ENCODE measurements at regions not wholly inside any gene's neighbourhood (a gene's known extent, or its start where the extent isn't known, plus 50 kb on each side); places are given as distances from the start of the nearest gene placed in this dataset.

GRCh38 chr6:115735610-115736009 lies 325.1 kb downstream of the FRK start:
- Histone ChIP-seq H3K27ac (ENCODE audit: low read depth, low read length) (no peak overlapping the region), H3K4me3 (ENCODE audit: low read length) (no peak overlapping the region), H3K9me3 (ENCODE audit: control insufficient read depth in 2 of 3, low read length in 3 of 3) (peaks cover 0 to 3% (median 0%) of the 10 kb centered on the region in 3 experiments), H3K27me3 (ENCODE audit: control insufficient read depth in 2 of 2, insufficient read depth in 2 of 2, low read length in 2 of 2) (no peaks in the 10 kb centered on the region), H3K4me1 (ENCODE audit: control insufficient read depth in 2 of 2, insufficient read depth in 2 of 2, low read length in 2 of 2) (no peaks in the 10 kb centered on the region), H3K36me3 (ENCODE audit: control insufficient read depth in 2 of 3, insufficient read depth in 3 of 3, low read length in 3 of 3) (no peaks in the 10 kb centered on the region)
- ChIA-PET POLR2A (no interaction called here), CTCF (no interaction called here)
- Mint-ChIP-seq H3K9me3 (peaks cover 0 to 13% (median 5%) of the 10 kb centered on the region in 11 donors), H3K27ac (no peak overlapping the region), H3K36me3 (no peaks in the 10 kb centered on the region), H3K27me3 (no peaks in the 10 kb centered on the region), H3K4me3 (no peak overlapping the region), H3K4me1 (no peaks in the 10 kb centered on the region)
- DNase-seq (no peak), ATAC-seq (no peak)
- intact Hi-C loops (cut with micrococcal nuclease) = no loop called here

DNA sequence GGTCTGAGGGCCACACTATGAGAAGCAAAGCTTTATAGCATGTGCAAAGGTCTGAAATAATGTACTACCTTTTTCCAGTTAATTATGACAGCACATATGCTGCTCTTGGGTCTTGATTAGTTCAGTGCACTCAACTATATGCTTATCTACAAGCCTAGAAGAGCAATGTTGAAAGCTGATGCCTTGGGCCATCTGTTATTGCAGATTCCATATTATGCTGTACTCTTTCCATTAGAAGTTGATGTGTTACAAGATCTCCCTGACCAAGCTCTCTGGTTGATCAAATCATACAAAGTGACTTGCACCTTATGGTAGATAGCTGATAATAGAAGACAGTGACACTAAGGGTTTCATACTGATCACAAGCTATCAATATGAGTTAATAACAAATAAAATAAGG lies 327.3 kb downstream of the FRK start:
- H3K9me3 ChIP-seq (ENCODE audit: control insufficient read depth in 2 of 3, low read length in 3 of 3) = peaks cover 0 to 3% (median 0%) of the 10 kb centered on the region in 3 experiments
- Mint-ChIP-seq H3K9me3 (peaks cover 0 to 13% (median 5%) of the 10 kb centered on the region in 11 donors), H3K27ac (no peak overlapping the region), H3K36me3 (no peaks in the 10 kb centered on the region), H3K27me3 (no peaks in the 10 kb centered on the region), H3K4me1 (no peaks in the 10 kb centered on the region), H3K4me3 (no peak overlapping the region)
- intact Hi-C loops (cut with micrococcal nuclease) = no loop called here
- H3K4me1 ChIP-seq (ENCODE audit: control insufficient read depth in 2 of 2, insufficient read depth in 2 of 2, low read length in 2 of 2) = no peaks in the 10 kb centered on the region
- H3K27me3 ChIP-seq (ENCODE audit: control insufficient read depth in 2 of 2, insufficient read depth in 2 of 2, low read length in 2 of 2) = no peaks in the 10 kb centered on the region
- H3K4me3 ChIP-seq (ENCODE audit: low read length) = no peak overlapping the region
- DNase-seq (no peak), ATAC-seq (no peak)
- H3K27ac ChIP-seq (ENCODE audit: low read depth, low read length) = no peak overlapping the region
- ChIA-PET CTCF (no interaction called here), POLR2A (no interaction called here)
- H3K36me3 ChIP-seq (ENCODE audit: control insufficient read depth in 2 of 3, insufficient read depth in 3 of 3, low read length in 3 of 3) = no peaks in the 10 kb centered on the region

DNA sequence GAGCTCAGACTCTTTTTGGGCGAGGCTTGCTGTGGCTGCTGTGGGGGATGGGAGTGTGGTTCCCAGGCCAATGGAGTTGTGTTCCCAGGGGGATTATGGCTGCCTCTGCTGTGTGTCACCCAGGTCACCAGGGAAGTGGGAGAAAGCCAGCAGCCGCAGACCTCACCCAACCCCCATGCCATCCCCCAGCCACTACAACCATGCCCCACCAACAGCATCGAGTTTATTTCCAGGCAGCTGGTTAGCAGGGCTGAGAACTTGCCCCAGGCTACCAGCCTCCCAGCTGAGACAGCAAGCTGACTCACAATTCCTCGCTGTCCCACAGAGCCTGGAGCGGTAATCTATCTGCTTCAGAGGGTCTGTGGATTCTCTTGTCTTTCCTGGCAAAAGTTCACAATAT lies 331.7 kb downstream of the FRK start:
- no peak overlapping the region for H3K27ac ChIP-seq (ENCODE audit: low read depth, low read length)
- no peaks in the 10 kb centered on the region for H3K27me3 Mint-ChIP-seq
- DNase-seq (no peak), ATAC-seq (no peak)
- intact Hi-C loops (cut with micrococcal nuclease) = no loop called here
- ChIA-PET CTCF (no interaction called here), POLR2A (no interaction called here)
- no peak overlapping the region for H3K4me3 Mint-ChIP-seq
- H3K36me3 Mint-ChIP-seq = no peaks in the 10 kb centered on the region
- H3K4me1 ChIP-seq (ENCODE audit: control insufficient read depth in 2 of 2, insufficient read depth in 2 of 2, low read length in 2 of 2) = no peaks in the 10 kb centered on the region
- H3K36me3 ChIP-seq (ENCODE audit: control insufficient read depth in 2 of 3, insufficient read depth in 3 of 3, low read length in 3 of 3) = no peaks in the 10 kb centered on the region
- peaks cover 0 to 27% (median 3%) of the 10 kb centered on the region in 11 donors for H3K9me3 Mint-ChIP-seq
- H3K4me3 ChIP-seq (ENCODE audit: low read length) = no peak overlapping the region
- H3K27ac Mint-ChIP-seq = no peak overlapping the region
- H3K9me3 ChIP-seq (ENCODE audit: control insufficient read depth in 2 of 3, low read length in 3 of 3) = no peaks in the 10 kb centered on the region
- no peaks in the 10 kb centered on the region for H3K27me3 ChIP-seq (ENCODE audit: control insufficient read depth in 2 of 2, insufficient read depth in 2 of 2, low read length in 2 of 2)
- H3K4me1 Mint-ChIP-seq = no peaks in the 10 kb centered on the region

- no peaks in the 10 kb centered on the region for H3K27me3 Mint-ChIP-seq
- no peaks in the 10 kb centered on the region for H3K36me3 Mint-ChIP-seq
- no peaks in the 10 kb centered on the region for H3K4me1 Mint-ChIP-seq
- peaks cover 0 to 34% (median 4%) of the 10 kb centered on the region in 11 donors for H3K9me3 Mint-ChIP-seq
- ATAC-seq = no peak
- no peaks in the 10 kb centered on the region for H3K36me3 ChIP-seq (ENCODE audit: control insufficient read depth in 2 of 3, insufficient read depth in 3 of 3, low read length in 3 of 3)
- no peak overlapping the region for H3K4me3 Mint-ChIP-seq
- H3K27me3 ChIP-seq (ENCODE audit: control insufficient read depth in 2 of 2, insufficient read depth in 2 of 2, low read length in 2 of 2) = no peaks in the 10 kb centered on the region
- no peak overlapping the region for H3K27ac ChIP-seq (ENCODE audit: low read depth, low read length)
- H3K9me3 ChIP-seq (ENCODE audit: control insufficient read depth in 2 of 3, low read length in 3 of 3) = no peaks in the 10 kb centered on the region
- no peak for DNase-seq
- H3K4me1 ChIP-seq (ENCODE audit: control insufficient read depth in 2 of 2, insufficient read depth in 2 of 2, low read length in 2 of 2) = no peaks in the 10 kb centered on the region
- intact Hi-C loops (cut with micrococcal nuclease) = no loop called here
- no peak overlapping the region for H3K4me3 ChIP-seq (ENCODE audit: low read length)
- CTCF ChIA-PET = no interaction called here
- POLR2A ChIA-PET = no interaction called here
- H3K27ac Mint-ChIP-seq = no peak overlapping the region
Observed at GRCh38 chr6:115728171-115728570, 332.5 kb downstream of the FRK start.

DNA sequence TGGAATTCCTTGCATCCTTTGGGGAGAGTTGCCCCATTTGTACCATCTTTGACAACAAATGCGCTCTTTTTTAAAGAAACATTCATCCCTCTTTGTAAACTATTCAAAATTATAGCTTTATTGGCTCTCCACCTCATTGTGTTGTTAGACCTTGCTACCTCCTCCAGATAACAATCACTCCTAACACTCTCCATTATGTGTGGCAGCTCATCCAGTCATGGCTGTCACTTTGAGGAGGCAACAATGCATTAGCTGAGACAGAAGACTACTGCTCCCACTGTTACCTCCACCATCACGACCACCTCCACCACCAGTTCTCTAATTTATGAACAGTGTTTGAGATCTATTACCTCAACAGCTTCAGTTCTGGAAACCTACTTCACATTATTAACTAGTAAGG lies 339.1 kb downstream of the FRK start:
- Histone ChIP-seq H3K4me1 (ENCODE audit: control insufficient read depth in 2 of 2, insufficient read depth in 2 of 2, low read length in 2 of 2) (no peaks in the 10 kb centered on the region), H3K27ac (ENCODE audit: low read depth, low read length) (no peak overlapping the region), H3K27me3 (ENCODE audit: control insufficient read depth in 2 of 2, insufficient read depth in 2 of 2, low read length in 2 of 2) (no peaks in the 10 kb centered on the region), H3K4me3 (ENCODE audit: low read length) (no peak overlapping the region), H3K36me3 (ENCODE audit: control insufficient read depth in 2 of 3, insufficient read depth in 3 of 3, low read length in 3 of 3) (no peaks in the 10 kb centered on the region), H3K9me3 (ENCODE audit: control insufficient read depth in 2 of 3, low read length in 3 of 3) (no peaks in the 10 kb centered on the region)
- DNase-seq (no peak), ATAC-seq (no peak)
- H3K27ac Mint-ChIP-seq = no peak overlapping the region
- H3K4me1 Mint-ChIP-seq = no peaks in the 10 kb centered on the region
- intact Hi-C loops (cut with micrococcal nuclease) = no loop called here
- no peaks in the 10 kb centered on the region for H3K36me3 Mint-ChIP-seq
- peaks cover 0 to 3% (median 0%) of the 10 kb centered on the region in 5 donors for H3K27me3 Mint-ChIP-seq
- POLR2A ChIA-PET = no interaction called here
- no peak overlapping the region for H3K4me3 Mint-ChIP-seq
- H3K9me3 Mint-ChIP-seq = peaks cover 0 to 41% (median 1%) of the 10 kb centered on the region in 11 donors
- CTCF ChIA-PET = no interaction called here

DNA sequence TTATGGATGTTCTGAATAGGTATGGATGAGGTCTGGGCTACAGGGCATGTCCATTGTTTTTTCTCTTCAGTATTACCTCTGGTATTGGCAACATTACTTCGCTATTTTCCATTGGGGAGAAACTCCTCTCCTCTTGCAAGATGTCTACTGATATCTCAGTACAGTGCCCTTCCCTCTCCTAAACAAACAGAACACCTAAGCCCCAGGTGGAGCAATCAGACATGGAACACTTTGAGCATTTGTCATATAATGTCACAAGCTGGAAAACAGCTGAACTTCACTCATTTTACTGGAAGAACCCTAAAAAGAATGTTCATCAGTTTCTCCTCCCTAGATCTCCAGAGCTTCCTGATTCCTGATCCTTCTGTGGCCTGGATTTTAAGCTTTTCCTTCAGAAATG lies 339.8 kb downstream of the FRK start:
- intact Hi-C loops (cut with micrococcal nuclease) = no loop called here
- peaks cover 0 to 3% (median 0%) of the 10 kb centered on the region in 5 donors for H3K27me3 Mint-ChIP-seq
- H3K27ac Mint-ChIP-seq = no peak overlapping the region
- peaks cover 0 to 37% (median 1%) of the 10 kb centered on the region in 11 donors for H3K9me3 Mint-ChIP-seq
- H3K36me3 ChIP-seq (ENCODE audit: control insufficient read depth in 2 of 3, insufficient read depth in 3 of 3, low read length in 3 of 3) = no peaks in the 10 kb centered on the region
- ChIA-PET POLR2A (no interaction called here), CTCF (no interaction called here)
- no peak overlapping the region for H3K4me3 ChIP-seq (ENCODE audit: low read length)
- no peaks in the 10 kb centered on the region for H3K4me1 Mint-ChIP-seq
- no peaks in the 10 kb centered on the region for H3K36me3 Mint-ChIP-seq
- H3K9me3 ChIP-seq (ENCODE audit: control insufficient read depth in 2 of 3, low read length in 3 of 3) = no peaks in the 10 kb centered on the region
- H3K4me3 Mint-ChIP-seq = no peak overlapping the region
- no peak overlapping the region for H3K27ac ChIP-seq (ENCODE audit: low read depth, low read length)
- H3K4me1 ChIP-seq (ENCODE audit: control insufficient read depth in 2 of 2, insufficient read depth in 2 of 2, low read length in 2 of 2) = no peaks in the 10 kb centered on the region
- H3K27me3 ChIP-seq (ENCODE audit: control insufficient read depth in 2 of 2, insufficient read depth in 2 of 2, low read length in 2 of 2) = no peaks in the 10 kb centered on the region
- DNase-seq = no peak
- ATAC-seq = no peak

DNA sequence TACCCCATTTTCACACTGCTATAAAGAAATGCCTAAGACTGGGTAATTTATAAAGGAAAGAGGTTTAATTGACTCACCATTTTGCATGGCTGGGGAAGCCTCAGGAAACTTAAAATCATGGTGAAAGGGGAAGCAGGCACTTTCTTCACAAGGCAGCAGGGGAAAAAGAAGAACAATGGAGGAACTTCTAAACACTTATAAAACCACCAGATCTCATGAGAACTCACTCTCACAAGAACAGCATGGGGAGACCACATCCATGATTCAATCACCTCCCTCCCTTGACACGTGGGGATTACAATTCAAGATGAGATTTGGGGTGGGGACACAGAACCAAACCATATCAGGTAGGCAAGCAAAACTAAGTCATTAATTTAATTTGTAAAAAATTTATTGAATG lies 343.2 kb downstream of the FRK start:
- CTCF ChIA-PET = no interaction called here
- DNase-seq = no peak
- no peaks in the 10 kb centered on the region for H3K27me3 ChIP-seq (ENCODE audit: control insufficient read depth in 2 of 2, insufficient read depth in 2 of 2, low read length in 2 of 2)
- no peak overlapping the region for H3K27ac ChIP-seq (ENCODE audit: low read depth, low read length)
- intact Hi-C loops (cut with micrococcal nuclease) = no loop called here
- H3K27me3 Mint-ChIP-seq = peaks cover 0 to 3% (median 0%) of the 10 kb centered on the region in 5 donors
- no peak overlapping the region for H3K4me3 Mint-ChIP-seq
- no peak overlapping the region for H3K27ac Mint-ChIP-seq
- no peaks in the 10 kb centered on the region for H3K4me1 Mint-ChIP-seq
- POLR2A ChIA-PET = no interaction called here
- H3K36me3 Mint-ChIP-seq = no peaks in the 10 kb centered on the region
- peaks cover 0 to 17% (median 0%) of the 10 kb centered on the region in 11 donors for H3K9me3 Mint-ChIP-seq
- H3K9me3 ChIP-seq (ENCODE audit: control insufficient read depth in 2 of 3, low read length in 3 of 3) = no peaks in the 10 kb centered on the region
- H3K4me1 ChIP-seq (ENCODE audit: control insufficient read depth in 2 of 2, insufficient read depth in 2 of 2, low read length in 2 of 2) = no peaks in the 10 kb centered on the region
- ATAC-seq = no peak
- no peak overlapping the region for H3K4me3 ChIP-seq (ENCODE audit: low read length)
- H3K36me3 ChIP-seq (ENCODE audit: control insufficient read depth in 2 of 3, insufficient read depth in 3 of 3, low read length in 3 of 3) = no peaks in the 10 kb centered on the region

All from naive thymus-derived CD4-positive, alpha-beta T cell (primary cell).